Fibroblast of lung (primary cell): ENCODE measurements at regions not wholly inside any gene's neighbourhood (a gene's known extent, or its start where the extent isn't known, plus 50 kb on each side); places are given as distances from the start of the nearest gene placed in this dataset.

Source experiments
- DNase-seq, 2 donors: peaks; one replicate each; pipeline versions ENCODE4 v3.0.0 to v3.0.0-alpha.2; 2010; ENCODE audit warnings: low read depth in 2 of 2
- H2AFZ ChIP-seq: 2 replicates; pipeline ENCODE4 v1.5.1; 2012; ENCODE audit warnings: low read length, control low read depth, inconsistent platforms
- H3K27ac ChIP-seq: 2 replicates; pipeline ENCODE4 v1.5.1; 2011; ENCODE audit warnings: low read length, control low read depth; ENCODE audit not compliant: insufficient read depth
- H3K27me3 ChIP-seq: 2 replicates; pipeline ENCODE4 v1.5.1; 2011; ENCODE audit warnings: mild to moderate bottlenecking, low read length; ENCODE audit not compliant: control insufficient read depth, insufficient read depth
- H3K36me3 ChIP-seq: 2 replicates; pipeline ENCODE4 v1.5.1; 2011; ENCODE audit warnings: low read length; ENCODE audit not compliant: control insufficient read depth, insufficient read depth
- H3K4me1 ChIP-seq: 2 replicates; pipeline ENCODE4 v1.5.1; 2011; ENCODE audit warnings: low read length; ENCODE audit not compliant: control insufficient read depth, insufficient read depth; ENCODE audit errors: extremely low read depth
- H3K4me2 ChIP-seq: 2 replicates; pipeline ENCODE4 v1.5.1; 2011; ENCODE audit warnings: low read length, control low read depth; ENCODE audit not compliant: insufficient read depth; ENCODE audit errors: extremely low read depth
- H3K4me3 ChIP-seq, 4 experiments: fragments of 200-600 bp in 1 of 4; sonication (generic) in 1 of 4; replicated peaks in 1 of 4; 2 replicates each; pipeline ENCODE4 v1.5.1; 2011 to 2016; ENCODE audit warnings: low read length in 4 of 4, low read depth in 3 of 4, mild to moderate bottlenecking in 3 of 4, control low read depth in 2 of 4, inconsistent platforms in 1 of 4, mixed read lengths in 1 of 4; ENCODE audit not compliant: insufficient read depth in 1 of 4; ENCODE audit errors: control extremely low read depth in 1 of 4
- H3K79me2 ChIP-seq: 2 replicates; pipeline ENCODE4 v1.5.1; 2012; ENCODE audit warnings: mild to moderate bottlenecking, low read length, inconsistent platforms; ENCODE audit not compliant: control insufficient read depth, insufficient read depth
- H3K9ac ChIP-seq: 2 replicates; pipeline ENCODE4 v1.5.1; 2011; ENCODE audit warnings: mild to moderate bottlenecking, low read length, control low read depth; ENCODE audit not compliant: insufficient read depth
- H3K9me3 ChIP-seq: 2 replicates; pipeline ENCODE4 v1.5.1; 2012; ENCODE audit warnings: low read depth, low read length; ENCODE audit not compliant: control insufficient read depth, insufficient read depth
- H4K20me1 ChIP-seq: 2 replicates; pipeline ENCODE4 v1.5.1; 2011; ENCODE audit warnings: low read length; ENCODE audit not compliant: control insufficient read depth, insufficient read depth; ENCODE audit errors: extremely low read depth
- CTCF ChIP-seq, 2 donors: IDR thresholded peaks in 1 of 2; conservative IDR thresholded peaks in 1 of 2; 1 replicate in 1 of 2; 2 replicates in 1 of 2; pipeline ENCODE4 v1.5.1; 2011 to 2012; ENCODE audit warnings: low read length in 2 of 2, control low read depth in 1 of 2, inconsistent platforms in 1 of 2, low read depth in 1 of 2, mild to moderate bottlenecking in 1 of 2
- EZH2 ChIP-seq: IDR thresholded peaks from 2 replicates; pipeline ENCODE4 v1.5.1; 2012; ENCODE audit warnings: low read length, control low read depth, mild to moderate bottlenecking; ENCODE audit errors: missing control alignments

- no peak overlapping the region for H3K4me2 ChIP-seq
- no peak for TF ChIP-seq CTCF (conservative IDR thresholded peaks at IDR 0.05 in 1 of 2, IDR thresholded peaks at IDR 0.05 in 1 of 2; ENCODE audit: low read depth in 1 of 2, low read length in 2 of 2)
- TF ChIP-seq EZH2, result no peak
- no peak overlapping the region for H3K27ac ChIP-seq
- H3K79me2 ChIP-seq, result no peaks in the 10 kb centered on the region
- H3K4me1 ChIP-seq, result no peaks in the 10 kb centered on the region
- no peak for DNase-seq
- H3K36me3 ChIP-seq, result no peaks in the 10 kb centered on the region
- no peaks in the 10 kb centered on the region for H3K27me3 ChIP-seq
- H3K4me3 ChIP-seq, result no peak overlapping the region
- H2AFZ ChIP-seq, result no peak overlapping the region
- no peaks in the 10 kb centered on the region for H4K20me1 ChIP-seq
- no peak overlapping the region for H3K9ac ChIP-seq
- H3K9me3 ChIP-seq, result no peaks in the 10 kb centered on the region
Measured at GRCh38 chr6:169372589-169372988, 118.9 kb upstream of the THBS2 start.

DNA sequence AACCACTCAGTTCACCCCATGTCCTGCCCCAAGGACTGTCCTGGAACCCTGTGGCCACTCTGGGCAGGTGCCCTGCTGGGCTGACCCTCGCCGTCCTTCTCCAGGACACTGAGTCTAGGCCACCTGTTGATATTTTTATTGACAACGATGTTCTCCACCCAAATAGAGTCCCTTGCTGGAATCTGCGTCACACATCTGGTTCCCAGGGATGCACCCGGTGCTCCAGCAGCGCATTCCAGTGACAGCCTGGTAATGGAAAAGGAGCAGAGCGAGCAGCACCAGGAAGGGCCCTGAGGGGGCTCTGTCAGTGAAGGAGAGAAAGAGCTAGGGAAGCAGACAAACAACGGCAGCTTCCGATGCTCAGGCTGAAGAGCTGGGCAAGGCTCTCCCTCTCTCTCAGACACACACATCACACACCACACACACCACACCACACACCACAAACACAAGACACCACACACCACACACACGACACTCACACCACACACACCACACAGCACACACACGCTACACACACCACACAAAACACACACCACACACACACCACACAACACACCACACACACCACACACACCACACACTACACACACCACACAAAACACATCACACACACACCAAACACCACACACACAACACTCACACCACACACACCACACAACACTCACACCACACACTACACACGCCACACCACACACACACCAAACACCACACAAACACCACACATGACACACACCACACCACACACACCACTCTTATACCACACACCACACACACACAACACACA lies 117.9 kb upstream of the THBS2 start:
- no peak overlapping the region for H3K4me2 ChIP-seq
- no peaks in the 10 kb centered on the region for H3K79me2 ChIP-seq
- H4K20me1 ChIP-seq, result no peaks in the 10 kb centered on the region
- no peaks in the 10 kb centered on the region for H3K36me3 ChIP-seq
- DNase-seq, result peak; percentile 23 to 26
- H3K27ac ChIP-seq, result no peak overlapping the region
- H3K9me3 ChIP-seq, result no peaks in the 10 kb centered on the region
- TF ChIP-seq CTCF (conservative IDR thresholded peaks at IDR 0.05 in 1 of 2, IDR thresholded peaks at IDR 0.05 in 1 of 2; ENCODE audit: low read depth in 1 of 2, low read length in 2 of 2), result no peak
- no peak for TF ChIP-seq EZH2
- no peaks in the 10 kb centered on the region for H3K27me3 ChIP-seq
- H3K4me1 ChIP-seq, result no peaks in the 10 kb centered on the region
- H3K9ac ChIP-seq, result no peak overlapping the region
- H2AFZ ChIP-seq, result no peak overlapping the region
- no peak overlapping the region for H3K4me3 ChIP-seq

GRCh38 chr6:169370666-169371343 lies 117.2 kb upstream of the THBS2 start:
- Histone ChIP-seq H3K9ac (no peak overlapping the region), H4K20me1 (no peaks in the 10 kb centered on the region)

More at GRCh38 chr6:169370666-169371343, 117.2 kb upstream of the THBS2 start:
- no peak overlapping the region for H2AFZ ChIP-seq
- TF ChIP-seq EZH2 (no peak), CTCF (conservative IDR thresholded peaks at IDR 0.05 in 1 of 2, IDR thresholded peaks at IDR 0.05 in 1 of 2; ENCODE audit: low read depth in 1 of 2, low read length in 2 of 2) (no peak)
- no peak overlapping the region for H3K4me3 ChIP-seq
- DNase-seq, result peak in 1 of 2 donors; percentile 56
- no peaks in the 10 kb centered on the region for H3K27me3 ChIP-seq
- no peaks in the 10 kb centered on the region for H3K36me3 ChIP-seq
- H3K4me1 ChIP-seq, result no peaks in the 10 kb centered on the region
- H3K9me3 ChIP-seq, result no peaks in the 10 kb centered on the region
- H3K4me2 ChIP-seq, result no peak overlapping the region
- no peaks in the 10 kb centered on the region for H3K79me2 ChIP-seq
- no peak overlapping the region for H3K27ac ChIP-seq
